Stimulated activated CD8-positive, alpha-beta memory T cell treated with anti-CD3 and anti-CD28 coated beads, Interleukin-15, amount 100 ng/mL, for 4 hours (primary cell): ENCODE measurements at regions not wholly inside any gene's neighbourhood (a gene's known extent, or its start where the extent isn't known, plus 50 kb on each side); places are given as distances from the start of the nearest gene placed in this dataset.
A peak's percentile ranks its signal among the peaks of the same experiment; 100 is the strongest.

Experiments used
- DNase-seq, 2 donors: peaks; one replicate each; pipeline ENCODE4 v3.0.0-alpha.2; 2020; ENCODE audit warnings: low read depth in 2 of 2

- DNase-seq = no peak
These were observed 68.9 kb downstream of the NCR2 start for GRCh38 chr6:41404182-41404845.

GRCh38 chr6:41405941-41406727, 70.7 kb downstream of the NCR2 start:
- no peak for DNase-seq

- no peak for DNase-seq
These were observed 71.5 kb downstream of the NCR2 start for GRCh38 chr6:41406728-41407489.

- DNase-seq = no peak
These were observed 73.2 kb downstream of the NCR2 start for GRCh38 chr6:41408576-41408975.

GRCh38 chr6:41408982-41409381, 73.6 kb downstream of the NCR2 start:
- no peak for DNase-seq

- DNase-seq = no peak
These were observed 74.1 kb downstream of the NCR2 start for GRCh38 chr6:41409489-41409888.

- no peak for DNase-seq
These were observed 76.6 kb downstream of the NCR2 start for GRCh38 chr6:41411961-41412360.

GRCh38 chr6:41413250-41413649, 77.8 kb downstream of the NCR2 start:
- DNase-seq = no peak

GRCh38 chr6:41416501-41416837, 81.1 kb downstream of the NCR2 start:
- no peak for DNase-seq

GRCh38 chr6:41418741-41419140, 83.3 kb downstream of the NCR2 start:
- DNase-seq = no peak

- DNase-seq = no peak
These were observed 84.0 kb downstream of the NCR2 start for GRCh38 chr6:41419385-41419784.

- DNase-seq = no peak
These were observed 84.8 kb downstream of the NCR2 start for GRCh38 chr6:41420186-41420585.

GRCh38 chr6:41422161-41422560, 86.8 kb downstream of the NCR2 start:
- no peak for DNase-seq

- no peak for DNase-seq
These were observed 87.6 kb downstream of the NCR2 start for GRCh38 chr6:41423002-41423401.

- DNase-seq = peak; percentile 31 to 60
These were observed 89.1 kb downstream of the NCR2 start for GRCh38 chr6:41424370-41425058.

GRCh38 chr6:41425511-41425910, 90.1 kb downstream of the NCR2 start:
- no peak for DNase-seq

GRCh38 chr6:41426438-41426851, 91.0 kb downstream of the NCR2 start:
- DNase-seq = no peak

GRCh38 chr6:41426888-41427641, 91.7 kb downstream of the NCR2 start:
- DNase-seq = no peak

GRCh38 chr6:41427642-41428335, 92.4 kb downstream of the NCR2 start:
- no peak for DNase-seq

- no peak for DNase-seq
These were observed 93.1 kb downstream of the NCR2 start for GRCh38 chr6:41428336-41428995.
